SK-N-DZ (cell line): ENCODE measurements at regions not wholly inside any gene's neighbourhood (a gene's known extent, or its start where the extent isn't known, plus 50 kb on each side); places are given as distances from the start of the nearest gene placed in this dataset.
"Not testable (repeated sequence)": the region's sequence is repeated elsewhere in the genome, so short reads cannot be mapped to it uniquely, and the experiment has no call there.

Experiments used
- DNase-seq: peaks from one replicate; pipeline ENCODE4 v3.0.0-alpha.2; 2015; ENCODE audit warnings: low spot score

GRCh38 chr21:6556516-6556915 is 3964.9 kb upstream of the TPTE start:
- not testable (repeated sequence) for DNase-seq

- DNase-seq = not testable (repeated sequence)
Measured at GRCh38 chr21:6557415-6557814, 3964.0 kb upstream of the TPTE start.

GRCh38 chr21:6561168-6561567 is 3960.2 kb upstream of the TPTE start:
- DNase-seq = not testable (repeated sequence)

- DNase-seq = not testable (repeated sequence)
Measured at GRCh38 chr21:6561578-6561977, 3959.8 kb upstream of the TPTE start.

- not testable (repeated sequence) for DNase-seq
Measured at GRCh38 chr21:6564543-6565166, 3956.7 kb upstream of the TPTE start.

- DNase-seq = peak; percentile 35
Measured at GRCh38 chr21:6565190-6566094, 3955.9 kb upstream of the TPTE start.

GRCh38 chr21:6567542-6567941 is 3953.8 kb upstream of the TPTE start:
- DNase-seq = not testable (repeated sequence)

GRCh38 chr21:6569152-6569551 is 3952.2 kb upstream of the TPTE start:
- not testable (repeated sequence) for DNase-seq

- not testable (repeated sequence) for DNase-seq
Measured at GRCh38 chr21:6569587-6570392, 3951.6 kb upstream of the TPTE start.

- DNase-seq = not testable (repeated sequence)
Measured at GRCh38 chr21:6570700-6571368, 3950.5 kb upstream of the TPTE start.

- not testable (repeated sequence) for DNase-seq
Measured at GRCh38 chr21:6573576-6573975, 3947.8 kb upstream of the TPTE start.

GRCh38 chr21:6579801-6580200 is 3941.6 kb upstream of the TPTE start:
- DNase-seq = not testable (repeated sequence)
